ENCODE measurements at regions not wholly inside any gene's neighbourhood (a gene's known extent, or its start where the extent isn't known, plus 50 kb on each side); places are given as distances from the start of the nearest gene placed in this dataset.

DNA sequence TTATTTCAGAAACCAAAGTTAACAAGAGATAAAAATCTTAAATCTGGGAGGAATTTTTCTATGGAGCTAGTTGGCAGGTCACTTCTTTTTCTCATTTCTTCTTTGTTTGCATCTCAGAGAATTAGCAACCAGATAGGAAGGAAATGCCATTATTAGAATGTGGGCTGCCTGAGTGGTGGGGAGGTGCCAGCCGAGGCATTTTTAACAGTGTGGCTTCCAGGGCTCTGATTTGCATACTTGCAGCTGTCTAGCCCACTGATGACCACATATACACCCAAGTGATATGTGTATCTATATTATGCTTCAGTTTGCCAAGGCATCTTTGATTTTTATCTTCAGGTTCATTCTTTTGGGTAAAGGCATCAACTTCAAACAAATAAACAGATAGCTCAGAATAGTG is 206.7 kb downstream of the CLIC5 start:
- TF ChIP-seq, protein P1, sequence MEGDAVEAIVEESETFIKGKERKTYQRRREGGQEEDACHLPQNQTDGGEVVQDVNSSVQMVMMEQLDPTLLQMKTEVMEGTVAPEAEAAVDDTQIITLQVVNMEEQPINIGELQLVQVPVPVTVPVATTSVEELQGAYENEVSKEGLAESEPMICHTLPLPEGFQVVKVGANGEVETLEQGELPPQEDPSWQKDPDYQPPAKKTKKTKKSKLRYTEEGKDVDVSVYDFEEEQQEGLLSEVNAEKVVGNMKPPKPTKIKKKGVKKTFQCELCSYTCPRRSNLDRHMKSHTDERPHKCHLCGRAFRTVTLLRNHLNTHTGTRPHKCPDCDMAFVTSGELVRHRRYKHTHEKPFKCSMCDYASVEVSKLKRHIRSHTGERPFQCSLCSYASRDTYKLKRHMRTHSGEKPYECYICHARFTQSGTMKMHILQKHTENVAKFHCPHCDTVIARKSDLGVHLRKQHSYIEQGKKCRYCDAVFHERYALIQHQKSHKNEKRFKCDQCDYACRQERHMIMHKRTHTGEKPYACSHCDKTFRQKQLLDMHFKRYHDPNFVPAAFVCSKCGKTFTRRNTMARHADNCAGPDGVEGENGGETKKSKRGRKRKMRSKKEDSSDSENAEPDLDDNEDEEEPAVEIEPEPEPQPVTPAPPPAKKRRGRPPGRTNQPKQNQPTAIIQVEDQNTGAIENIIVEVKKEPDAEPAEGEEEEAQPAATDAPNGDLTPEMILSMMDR (IDR thresholded peaks at IDR 0.05; ENCODE audit: low read depth, low read length), result no peak
- no peak for TF ChIP-seq POLR2A (IDR thresholded peaks at IDR 0.05; ENCODE audit: extremely low read depth, insufficient read length)
- TF ChIP-seq, protein P2, sequence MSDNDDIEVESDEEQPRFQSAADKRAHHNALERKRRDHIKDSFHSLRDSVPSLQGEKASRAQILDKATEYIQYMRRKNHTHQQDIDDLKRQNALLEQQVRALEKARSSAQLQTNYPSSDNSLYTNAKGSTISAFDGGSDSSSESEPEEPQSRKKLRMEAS (IDR thresholded peaks at IDR 0.05; ENCODE audit: low read depth, low read length), result no peak
